B cell (primary cell): ENCODE measurements at regions not wholly inside any gene's neighbourhood (a gene's known extent, or its start where the extent isn't known, plus 50 kb on each side); places are given as distances from the start of the nearest gene placed in this dataset.
"Not testable (repeated sequence)": the region's sequence is repeated elsewhere in the genome, so short reads cannot be mapped to it uniquely, and the experiment has no call there.

ENCODE experiments used
- ATAC-seq: fragments of 200-7000 bp; cut with Tn5 transposase; one replicate; pipeline ENCODE4 v1.10.0; 2021; ENCODE audit warnings: low read depth, mild to moderate bottlenecking, moderate number of reproducible peaks, moderate library complexity
- CTCF ChIA-PET: fragments of 350-600 bp; sonication (Branson Sonifier 250); formaldehyde crosslinking; loops from one replicate; lab custom pipeline; 2021; ENCODE audit warnings: antibody characterized with exemption, inconsistent platforms; lab: Charles Lee
- POLR2A ChIA-PET: fragments of 350-600 bp; sonication (Branson Sonifier 250); formaldehyde crosslinking; loops from one replicate; lab custom pipeline; 2021; ENCODE audit warnings: antibody characterized with exemption; lab: Charles Lee
- DNase-seq: peaks from one replicate; pipeline ENCODE4 v3.0.0; 2013
- H2AFZ ChIP-seq: 2 replicates; pipeline ENCODE4 v1.6.1; 2012; ENCODE audit warnings: mild to moderate bottlenecking, low read depth, low read length; ENCODE audit not compliant: insufficient read depth, poor library complexity, severe bottlenecking
- H3K27ac ChIP-seq, 2 donors: 1 replicate in 1 of 2; 2 replicates in 1 of 2; pipeline ENCODE4 v1.5.1; 2012 to 2013; ENCODE audit warnings: low read length in 2 of 2, mild to moderate bottlenecking in 2 of 2, moderate library complexity in 1 of 2
- H3K27me3 ChIP-seq, 4 experiments: fragments of 200-600 bp in 1 of 4; sonication (generic) in 1 of 4; replicated peaks in 1 of 4; 1 replicate in 2 of 4; 2 replicates in 2 of 4; pipeline versions ENCODE4 v1.6.1 to v1.7.0; 2013 to 2016; ENCODE audit warnings: low read length in 3 of 4, mild to moderate bottlenecking in 2 of 4, mixed read lengths in 1 of 4, moderate library complexity in 1 of 4; ENCODE audit not compliant: insufficient read depth in 4 of 4, control insufficient read depth in 3 of 4; ENCODE audit errors: control extremely low read depth in 1 of 4
- H3K36me3 ChIP-seq, 2 experiments: replicated peaks in 1 of 2; 1 replicate in 1 of 2; 2 replicates in 1 of 2; pipeline versions ENCODE4 v1.6.1 to v1.7.1; 2013; ENCODE audit warnings: low read length in 1 of 2; ENCODE audit not compliant: insufficient read depth in 2 of 2, control insufficient read depth in 1 of 2; ENCODE audit errors: control extremely low read depth in 1 of 2, extremely low read depth in 1 of 2
- H3K4me1 ChIP-seq, 2 donors: fragments of 200-600 bp in 1 of 2; sonication (generic) in 1 of 2; 1 replicate in 1 of 2; 2 replicates in 1 of 2; pipeline versions ENCODE4 v1.5.1 to v1.6.1; 2013 to 2017; ENCODE audit warnings: low read length in 2 of 2; ENCODE audit not compliant: control insufficient read depth in 2 of 2, insufficient read depth in 2 of 2
- H3K4me2 ChIP-seq: replicated peaks from 2 replicates; pipeline ENCODE3; 2012; ENCODE audit warnings: mild to moderate bottlenecking, low read depth, low read length; ENCODE audit not compliant: poor library complexity, severe bottlenecking
- H3K4me3 ChIP-seq, 5 experiments: fragments of 200-600 bp in 1 of 5; sonication (generic) in 1 of 5; 1 replicate in 3 of 5; 2 replicates in 2 of 5; pipeline versions ENCODE4 v1.5.1 to v1.7.0; 2011 to 2016; ENCODE audit warnings: low read length in 4 of 5, mild to moderate bottlenecking in 4 of 5, low read depth in 2 of 5, control low read depth in 1 of 5, moderate library complexity in 1 of 5; ENCODE audit not compliant: insufficient read depth in 1 of 5; ENCODE audit errors: control extremely low read depth in 1 of 5, extremely low read depth in 1 of 5
- H3K79me2 ChIP-seq: fragments of 200-600 bp; sonication (generic); one replicate; pipeline ENCODE4 v1.6.0; 2016; ENCODE audit warnings: low read length; ENCODE audit not compliant: control insufficient read depth, insufficient read depth
- H3K9ac ChIP-seq: fragments of 200-600 bp; sonication (generic); 2 replicates; pipeline ENCODE4 v1.6.1; 2017; ENCODE audit warnings: mild to moderate bottlenecking, low read length, moderate library complexity
- H3K9me3 ChIP-seq, 3 donors: one replicate each; pipeline versions ENCODE4 v1.6.1 to v1.7.1; 2013; ENCODE audit warnings: low read length in 2 of 3; ENCODE audit not compliant: control insufficient read depth in 2 of 3, insufficient read depth in 1 of 3; ENCODE audit errors: control extremely low read depth in 1 of 3
- H4K20me1 ChIP-seq: 2 replicates; pipeline ENCODE4 v1.6.0; 2012; ENCODE audit warnings: mild to moderate bottlenecking, low read length; ENCODE audit not compliant: insufficient read depth, control insufficient read depth, poor library complexity, severe bottlenecking
- H3K27ac Mint-ChIP-seq: one replicate; pipeline ENCODE4 v1.8.0; 2021; ENCODE audit warnings: mixed read lengths
- H3K27me3 Mint-ChIP-seq: one replicate; pipeline ENCODE4 v1.8.0; 2021; ENCODE audit warnings: mixed read lengths
- H3K4me1 Mint-ChIP-seq: one replicate; pipeline ENCODE4 v1.8.0; 2021; ENCODE audit warnings: mixed read lengths
- H3K4me3 Mint-ChIP-seq: one replicate; pipeline ENCODE4 v1.8.0; 2021; ENCODE audit warnings: mixed read lengths
- H3K9me3 Mint-ChIP-seq: one replicate; pipeline ENCODE4 v1.8.0; 2022; ENCODE audit warnings: mixed read lengths; ENCODE audit not compliant: insufficient read depth
- WGBS: methylation state at CpG from one replicate; pipeline ENCODE4 v1.1.5; 2013; ENCODE audit warnings: missing lambda C conversion rate; ENCODE audit not compliant: insufficient coverage; 5-methylcytosine and 5-hydroxymethylcytosine counted together
- intact Hi-C: fragments of 100-400 bp; cut with micrococcal nuclease; formaldehyde crosslinking; loops from one replicate; pipeline ENCODE4 v1.10.0; 2022

DNA sequence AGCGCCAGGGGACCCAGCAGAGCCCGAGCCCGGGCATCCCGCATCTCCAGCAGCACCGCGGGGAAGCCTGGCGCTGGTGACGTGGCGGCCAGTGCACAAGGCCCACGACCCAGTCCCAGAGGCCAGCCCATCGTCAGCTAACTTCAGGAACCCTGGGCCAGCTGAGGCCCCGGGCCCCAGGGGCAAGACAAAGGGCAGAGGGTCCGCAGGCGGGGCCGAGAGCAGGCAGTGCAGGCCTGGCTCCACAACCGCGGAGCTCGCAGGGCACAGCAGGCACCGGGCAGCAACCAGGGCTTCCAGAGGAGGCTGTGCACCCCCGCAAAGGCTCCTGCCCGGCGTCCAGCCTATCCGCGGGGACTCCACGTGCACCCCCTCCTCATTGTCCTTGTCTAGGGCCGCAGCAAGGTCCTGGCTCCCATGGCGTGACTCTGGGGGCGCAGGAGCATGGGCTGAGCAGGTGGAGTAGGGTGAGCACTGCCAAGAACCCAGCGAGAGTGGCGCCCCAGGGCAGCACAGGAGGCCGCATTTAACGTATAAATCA, 352.5 kb downstream of the KCNJ18 start:
- H3K36me3 ChIP-seq, H3K9ac ChIP-seq, intact Hi-C loops, DNase-seq, H3K27ac Mint-ChIP-seq, H3K4me2 ChIP-seq, CTCF ChIA-PET, H3K4me1 Mint-ChIP-seq, H3K27me3 Mint-ChIP-seq, POLR2A ChIA-PET, H2AFZ ChIP-seq, H3K9me3 Mint-ChIP-seq, H3K4me1 ChIP-seq, H4K20me1 ChIP-seq, H3K79me2 ChIP-seq, H3K4me3 Mint-ChIP-seq, H3K27ac ChIP-seq, H3K27me3 ChIP-seq, ATAC-seq, H3K4me3 ChIP-seq: not testable (repeated sequence)
- peaks cover 0 to 16% (median 0%) of the 10 kb centered on the region in 3 donors for H3K9me3 ChIP-seq
- WGBS = 91% methylated on average over 24 of the region's 32 CpGs

DNA sequence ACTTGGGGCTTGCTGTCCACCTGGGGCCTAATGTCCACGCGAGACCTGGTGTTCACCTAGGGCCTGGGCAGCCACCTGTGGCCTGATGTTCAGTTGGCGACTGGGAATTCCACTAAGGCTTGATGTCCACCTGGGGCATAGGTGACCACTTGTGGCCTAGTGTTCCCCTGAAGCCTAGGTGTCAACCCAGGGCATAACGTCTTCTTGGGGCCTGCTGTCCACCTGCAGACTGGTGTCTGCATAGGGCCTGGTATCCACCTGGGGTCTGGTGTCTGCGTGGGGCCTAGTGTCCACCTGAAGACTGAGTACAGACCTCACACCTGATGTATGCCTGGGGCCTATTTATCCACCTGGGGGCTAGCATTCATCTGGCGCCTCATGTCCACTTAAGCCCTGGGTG, 355.2 kb downstream of the KCNJ18 start:
- H3K4me2 ChIP-seq, H2AFZ ChIP-seq, H3K4me1 Mint-ChIP-seq, H3K27me3 ChIP-seq, H3K4me3 ChIP-seq, DNase-seq, H3K27ac Mint-ChIP-seq, H3K4me1 ChIP-seq, ATAC-seq, H3K79me2 ChIP-seq, H3K27me3 Mint-ChIP-seq, H3K36me3 ChIP-seq, POLR2A ChIA-PET, H3K27ac ChIP-seq, intact Hi-C loops, H4K20me1 ChIP-seq, H3K9ac ChIP-seq, CTCF ChIA-PET, H3K4me3 Mint-ChIP-seq, H3K9me3 Mint-ChIP-seq: not testable (repeated sequence)
- 100% methylated on average over 4 of the region's 6 CpGs for WGBS
- H3K9me3 ChIP-seq = peaks cover 0 to 16% (median 0%) of the 10 kb centered on the region in 3 donors

DNA sequence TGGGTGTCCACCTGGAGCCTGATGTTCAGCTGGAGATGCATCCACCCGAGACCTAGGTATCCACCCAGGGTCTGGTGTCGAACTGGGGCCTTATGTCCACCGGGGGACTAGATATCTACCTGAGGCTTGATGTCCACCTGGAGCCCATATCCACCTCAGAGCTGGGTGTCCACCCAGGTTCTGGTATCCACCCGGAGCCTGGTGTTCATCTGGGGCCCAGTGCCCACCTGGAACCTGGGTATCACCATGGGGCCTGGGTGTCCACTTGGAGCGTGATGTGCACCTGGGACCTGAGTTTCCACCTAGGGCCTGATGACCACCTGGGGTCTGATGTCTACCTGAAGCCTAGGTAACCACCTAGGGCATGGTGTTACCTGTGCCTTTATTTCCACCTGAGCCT, 355.9 kb downstream of the KCNJ18 start:
- 93% methylated on average over 2 of the region's 5 CpGs for WGBS
- POLR2A ChIA-PET = not testable (repeated sequence)

DNA sequence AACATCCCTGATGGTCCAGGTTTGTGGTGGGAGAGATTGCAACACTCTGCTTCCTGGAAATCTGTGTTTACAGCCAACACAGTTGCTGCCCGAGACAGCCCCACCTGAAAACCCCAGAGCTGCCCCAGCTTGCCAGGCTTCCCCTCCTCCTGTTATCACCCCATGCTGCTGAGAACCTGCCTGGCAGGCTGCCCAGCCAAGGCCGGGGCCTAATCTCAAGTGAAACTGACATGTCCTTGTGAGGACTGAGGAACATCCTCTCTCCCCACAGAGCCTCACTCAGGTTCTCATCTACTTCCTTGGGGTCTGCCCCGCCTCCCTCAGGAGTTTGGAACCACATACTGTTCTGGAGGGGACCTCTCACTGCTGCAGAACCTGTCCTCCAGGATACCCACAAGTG, 358.4 kb downstream of the KCNJ18 start:
- H3K4me3 ChIP-seq, H3K4me2 ChIP-seq, intact Hi-C loops, H2AFZ ChIP-seq, H4K20me1 ChIP-seq, H3K27me3 Mint-ChIP-seq, H3K4me3 Mint-ChIP-seq, CTCF ChIA-PET, H3K27me3 ChIP-seq, H3K79me2 ChIP-seq, H3K36me3 ChIP-seq, H3K27ac ChIP-seq, H3K9me3 Mint-ChIP-seq, H3K9ac ChIP-seq, ATAC-seq, POLR2A ChIA-PET, H3K4me1 Mint-ChIP-seq, DNase-seq, H3K4me1 ChIP-seq, H3K27ac Mint-ChIP-seq: not testable (repeated sequence)
- no CpG with 5 or more reads among the region's 3 CpGs for WGBS
- H3K9me3 ChIP-seq = peaks cover 0 to 18% (median 0%) of the 10 kb centered on the region in 3 donors

More for the DNA sequence above, 355.9 kb downstream of the KCNJ18 start:
- H3K4me2 ChIP-seq, H3K79me2 ChIP-seq, H3K4me1 ChIP-seq, H2AFZ ChIP-seq, H3K36me3 ChIP-seq, H3K4me1 Mint-ChIP-seq, H4K20me1 ChIP-seq, H3K27ac ChIP-seq, H3K27me3 Mint-ChIP-seq, H3K4me3 ChIP-seq, DNase-seq, H3K9ac ChIP-seq, H3K4me3 Mint-ChIP-seq, H3K9me3 Mint-ChIP-seq, H3K27me3 ChIP-seq, H3K27ac Mint-ChIP-seq, CTCF ChIA-PET, ATAC-seq, intact Hi-C loops: not testable (repeated sequence)
- peaks cover 0 to 17% (median 0%) of the 10 kb centered on the region in 3 donors for H3K9me3 ChIP-seq
